Nephron (organoid): ENCODE measurements at regions not wholly inside any gene's neighbourhood (a gene's known extent, or its start where the extent isn't known, plus 50 kb on each side); places are given as distances from the start of the nearest gene placed in this dataset.
"Not testable (repeated sequence)": the region's sequence is repeated elsewhere in the genome, so short reads cannot be mapped to it uniquely, and the experiment has no call there.

Experiments used
- H3K27ac Mint-ChIP-seq, 3 experiments: 2 replicates each; pipeline ENCODE4 v1.8.0; 2020; ENCODE audit warnings: mixed read lengths in 3 of 3, mild to moderate bottlenecking in 2 of 3, moderate library complexity in 1 of 3
- H3K27me3 Mint-ChIP-seq: 2 replicates; pipeline ENCODE4 v1.8.0; 2021; ENCODE audit warnings: low read depth, mild to moderate bottlenecking, moderate library complexity, mixed read lengths
- H3K36me3 Mint-ChIP-seq: 2 replicates; pipeline ENCODE4 v1.8.0; 2020; ENCODE audit warnings: low read depth, mixed read lengths
- H3K4me1 Mint-ChIP-seq: 2 replicates; pipeline ENCODE4 v1.8.0; 2020; ENCODE audit warnings: mixed read lengths
- H3K4me3 Mint-ChIP-seq, 3 experiments: 2 replicates each; pipeline ENCODE4 v1.8.0; 2020; ENCODE audit warnings: mild to moderate bottlenecking in 3 of 3, mixed read lengths in 3 of 3, moderate library complexity in 2 of 3
- H3K9me3 Mint-ChIP-seq: 2 replicates; pipeline ENCODE4 v1.8.0; 2020; ENCODE audit warnings: mixed read lengths
- CTCF ChIP-seq, 3 experiments: fragments of 200-600 bp; sonication (generic); IDR thresholded peaks; one replicate each; pipeline ENCODE4 v1.5.0; 2021; ENCODE audit warnings: antibody characterized with exemption in 3 of 3; ENCODE audit not compliant: unreplicated experiment in 3 of 3

GRCh38 chr16:13333336-13333735 lies 431.9 kb downstream of the SHISA9 start:
- no peaks in the 10 kb centered on the region for H3K9me3 Mint-ChIP-seq
- H3K36me3 Mint-ChIP-seq, result no peaks in the 10 kb centered on the region
- no peak for TF ChIP-seq CTCF (IDR thresholded peaks at IDR 0.05; ENCODE audit: unreplicated experiment in 3 of 3)
- H3K27me3 Mint-ChIP-seq, result peaks cover 4% of the 10 kb centered on the region
- no peak overlapping the region for H3K4me3 Mint-ChIP-seq
- peaks cover 8% of the 10 kb centered on the region for H3K4me1 Mint-ChIP-seq
- no peak overlapping the region for H3K27ac Mint-ChIP-seq

- H3K4me1 Mint-ChIP-seq, result peaks cover 8% of the 10 kb centered on the region
- no peak for TF ChIP-seq CTCF (IDR thresholded peaks at IDR 0.05; ENCODE audit: unreplicated experiment in 3 of 3)
- no peaks in the 10 kb centered on the region for H3K9me3 Mint-ChIP-seq
- H3K27ac Mint-ChIP-seq, result no peak overlapping the region
- no peak overlapping the region for H3K4me3 Mint-ChIP-seq
- H3K36me3 Mint-ChIP-seq, result no peaks in the 10 kb centered on the region
- peaks cover 4% of the 10 kb centered on the region for H3K27me3 Mint-ChIP-seq
Measured at GRCh38 chr16:13335879-13336278, 434.5 kb downstream of the SHISA9 start.

- peaks cover 8% of the 10 kb centered on the region for H3K4me1 Mint-ChIP-seq
- H3K4me3 Mint-ChIP-seq, result no peak overlapping the region
- no peaks in the 10 kb centered on the region for H3K9me3 Mint-ChIP-seq
- no peak overlapping the region for H3K27ac Mint-ChIP-seq
- TF ChIP-seq CTCF (IDR thresholded peaks at IDR 0.05; ENCODE audit: unreplicated experiment in 3 of 3), result no peak
- no peaks in the 10 kb centered on the region for H3K36me3 Mint-ChIP-seq
- peaks cover 4% of the 10 kb centered on the region for H3K27me3 Mint-ChIP-seq
Measured at GRCh38 chr16:13336335-13336734, 434.9 kb downstream of the SHISA9 start.

GRCh38 chr16:13336907-13337881 lies 435.8 kb downstream of the SHISA9 start:
- H3K36me3 Mint-ChIP-seq, H3K9me3 Mint-ChIP-seq, H3K4me3 Mint-ChIP-seq, H3K27ac Mint-ChIP-seq, H3K27me3 Mint-ChIP-seq, H3K4me1 Mint-ChIP-seq: not testable (repeated sequence)

GRCh38 chr16:13338044-13338443 lies 436.6 kb downstream of the SHISA9 start:
- H3K36me3 Mint-ChIP-seq, result no peaks in the 10 kb centered on the region
- H3K27me3 Mint-ChIP-seq, result peaks cover 4% of the 10 kb centered on the region
- H3K27ac Mint-ChIP-seq, result no peak overlapping the region
- TF ChIP-seq CTCF (IDR thresholded peaks at IDR 0.05; ENCODE audit: unreplicated experiment in 3 of 3), result no peak
- no peaks in the 10 kb centered on the region for H3K9me3 Mint-ChIP-seq
- no peak overlapping the region for H3K4me3 Mint-ChIP-seq
- peaks cover 5% of the 10 kb centered on the region for H3K4me1 Mint-ChIP-seq

GRCh38 chr16:13342675-13343074 lies 441.3 kb downstream of the SHISA9 start:
- Mint-ChIP-seq H3K4me3 (no peak overlapping the region), H3K9me3 (no peaks in the 10 kb centered on the region), H3K36me3 (no peaks in the 10 kb centered on the region), H3K4me1 (no peaks in the 10 kb centered on the region), H3K27ac (no peak overlapping the region), H3K27me3 (no peaks in the 10 kb centered on the region)
- TF ChIP-seq CTCF (IDR thresholded peaks at IDR 0.05; ENCODE audit: unreplicated experiment in 3 of 3), result no peak
